ENCODE measurements at regions not wholly inside any gene's neighbourhood (a gene's known extent, or its start where the extent isn't known, plus 50 kb on each side); places are given as distances from the start of the nearest gene placed in this dataset.

- TF ChIP-seq CTCF (IDR thresholded peaks at IDR 0.05) = no peak
- H3K27me3 ChIP-seq = no peaks in the 10 kb centered on the region
- intact Hi-C loops (cut with DNase I) = no loop called here
These were observed 1731.7 kb downstream of the ARAP2 start for GRCh38 chr4:34512616-34513015.

GRCh38 chr4:34516524-34516923 lies 1727.8 kb downstream of the ARAP2 start:
- Histone ChIP-seq H3K36me3 (no peaks in the 10 kb centered on the region), H3K4me1 (no peaks in the 10 kb centered on the region), H3K27me3 (no peaks in the 10 kb centered on the region), H3K4me3 (no peak overlapping the region), H3K9me3 (no peaks in the 10 kb centered on the region), H3K27ac (no peak overlapping the region)
- DNase-seq = no peak
- intact Hi-C loops (cut with DNase I) = no loop called here
- ATAC-seq = no peak
- TF ChIP-seq CTCF (IDR thresholded peaks at IDR 0.05) = no peak

More at GRCh38 chr4:34512616-34513015, 1731.7 kb downstream of the ARAP2 start:
- Histone ChIP-seq H3K4me1 (no peaks in the 10 kb centered on the region), H3K36me3 (no peaks in the 10 kb centered on the region), H3K4me3 (no peak overlapping the region), H3K9me3 (no peaks in the 10 kb centered on the region), H3K27ac (no peak overlapping the region)
- ATAC-seq (no peak), DNase-seq (no peak)

- DNase-seq = no peak
- ATAC-seq = no peak
- no peak overlapping the region for H3K27ac ChIP-seq
- no peaks in the 10 kb centered on the region for H3K27me3 ChIP-seq
- H3K36me3 ChIP-seq = no peaks in the 10 kb centered on the region
- H3K4me3 ChIP-seq = no peak overlapping the region
- no peaks in the 10 kb centered on the region for H3K4me1 ChIP-seq
- no peak for TF ChIP-seq CTCF (IDR thresholded peaks at IDR 0.05)
- intact Hi-C loops (cut with DNase I) = no loop called here
- H3K9me3 ChIP-seq = no peaks in the 10 kb centered on the region
These were observed 1709.4 kb downstream of the ARAP2 start for GRCh38 chr4:34534916-34535315.

- Histone ChIP-seq H3K4me1 (no peaks in the 10 kb centered on the region), H3K36me3 (no peaks in the 10 kb centered on the region), H3K27ac (no peak overlapping the region), H3K27me3 (no peaks in the 10 kb centered on the region), H3K9me3 (no peaks in the 10 kb centered on the region), H3K4me3 (no peak overlapping the region)
- no peak for ATAC-seq
- no peak for TF ChIP-seq CTCF (IDR thresholded peaks at IDR 0.05)
- DNase-seq = no peak
- intact Hi-C loops (cut with DNase I) = no loop called here
These were observed 1678.2 kb downstream of the ARAP2 start for GRCh38 chr4:34566091-34566490.

GRCh38 chr4:34572026-34572425 lies 1672.3 kb downstream of the ARAP2 start:
- H3K27ac ChIP-seq = no peak overlapping the region
- H3K4me1 ChIP-seq = no peaks in the 10 kb centered on the region
- DNase-seq = no peak
- H3K4me3 ChIP-seq = no peak overlapping the region
- intact Hi-C loops (cut with DNase I) = no loop called here
- no peaks in the 10 kb centered on the region for H3K9me3 ChIP-seq
- H3K27me3 ChIP-seq = no peaks in the 10 kb centered on the region
- TF ChIP-seq CTCF (IDR thresholded peaks at IDR 0.05) = no peak
- ATAC-seq = no peak
- H3K36me3 ChIP-seq = no peaks in the 10 kb centered on the region

GRCh38 chr4:34615315-34615714 lies 1629.0 kb downstream of the ARAP2 start:
- Histone ChIP-seq H3K27me3 (no peaks in the 10 kb centered on the region), H3K27ac (no peak overlapping the region), H3K9me3 (no peaks in the 10 kb centered on the region), H3K4me1 (no peaks in the 10 kb centered on the region), H3K4me3 (no peak overlapping the region), H3K36me3 (no peaks in the 10 kb centered on the region)
- TF ChIP-seq CTCF (IDR thresholded peaks at IDR 0.05) = no peak
- peak; percentile 36 for DNase-seq
- intact Hi-C loops (cut with DNase I) = no loop called here
- ATAC-seq = no peak
